HG03139 (cell line): ENCODE measurements at regions not wholly inside any gene's neighbourhood (a gene's known extent, or its start where the extent isn't known, plus 50 kb on each side); places are given as distances from the start of the nearest gene placed in this dataset.

Experiments used
- ATAC-seq: cut with Tn5 transposase; IDR thresholded peaks from one replicate; pipeline ENCODE4 v1.9.1; 2021; ENCODE audit not compliant: unreplicated experiment

DNA sequence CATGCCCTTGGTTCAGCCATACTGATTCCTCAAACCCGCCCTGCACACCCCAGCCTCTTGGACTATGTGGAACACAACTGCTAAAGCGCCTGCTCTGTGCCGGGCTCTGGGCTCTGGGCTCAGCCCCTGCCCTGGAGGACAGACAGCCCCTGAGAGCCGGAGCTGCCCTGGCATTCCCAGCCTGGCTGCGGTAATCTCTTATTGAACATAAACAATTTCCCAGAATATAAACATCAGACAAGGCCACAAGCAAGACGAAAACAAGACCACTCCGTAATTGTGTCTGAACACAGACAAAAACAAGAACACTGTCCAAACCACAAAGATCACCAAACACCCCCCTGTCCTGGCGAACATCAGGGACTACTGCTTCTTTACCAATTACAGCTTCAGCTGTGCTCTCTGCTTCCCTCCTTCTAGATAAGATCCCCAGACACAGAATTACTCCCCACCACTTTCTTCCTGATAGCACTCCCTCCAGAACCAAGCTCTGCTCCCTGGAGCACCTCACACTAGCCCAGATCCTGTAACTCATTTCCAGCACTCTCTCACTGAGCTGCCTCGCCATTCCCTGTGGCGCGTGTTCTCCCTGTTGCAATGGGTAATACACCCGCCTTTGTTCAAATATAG lies 57.1 kb upstream of the TLE3 start:
- ATAC-seq = no peak

DNA sequence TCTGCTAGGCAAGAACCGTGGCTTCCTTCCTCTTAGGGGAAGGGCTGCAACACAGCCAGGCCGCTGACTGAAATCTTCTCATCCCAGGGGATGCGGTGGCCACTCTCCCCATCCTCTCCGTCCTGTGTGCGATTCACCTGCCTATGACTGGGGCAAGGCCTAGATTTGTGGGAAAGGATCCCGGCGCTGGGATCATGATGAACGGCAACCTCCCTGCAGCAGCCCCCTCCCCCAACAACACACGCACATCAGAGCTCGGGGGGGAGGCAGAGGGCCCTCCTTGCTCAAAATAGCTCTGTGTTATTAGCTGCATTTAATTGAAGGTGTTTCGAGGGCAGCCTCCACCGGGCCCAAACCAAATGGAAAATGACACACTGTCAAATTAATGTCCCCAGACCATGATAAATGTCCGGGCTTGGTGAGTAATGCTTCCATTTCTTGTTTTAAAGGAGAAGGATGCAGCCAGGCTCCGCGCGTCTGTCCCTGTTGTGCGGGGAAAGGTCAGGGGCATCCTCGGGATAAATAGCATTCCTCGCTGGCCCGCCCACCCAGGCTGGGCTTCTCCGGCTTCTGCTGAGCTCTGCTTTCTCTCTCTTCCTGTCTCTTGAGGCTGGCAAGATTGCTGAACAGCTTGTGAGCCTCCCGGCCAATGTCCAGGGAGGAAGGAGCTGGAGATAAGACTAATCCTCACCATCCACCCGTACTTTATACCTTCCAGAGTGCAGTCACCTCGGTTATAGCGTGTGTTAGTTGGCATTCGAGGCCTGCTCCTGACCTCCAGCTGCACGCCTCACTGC lies 56.4 kb upstream of the TLE3 start:
- no peak for ATAC-seq

DNA sequence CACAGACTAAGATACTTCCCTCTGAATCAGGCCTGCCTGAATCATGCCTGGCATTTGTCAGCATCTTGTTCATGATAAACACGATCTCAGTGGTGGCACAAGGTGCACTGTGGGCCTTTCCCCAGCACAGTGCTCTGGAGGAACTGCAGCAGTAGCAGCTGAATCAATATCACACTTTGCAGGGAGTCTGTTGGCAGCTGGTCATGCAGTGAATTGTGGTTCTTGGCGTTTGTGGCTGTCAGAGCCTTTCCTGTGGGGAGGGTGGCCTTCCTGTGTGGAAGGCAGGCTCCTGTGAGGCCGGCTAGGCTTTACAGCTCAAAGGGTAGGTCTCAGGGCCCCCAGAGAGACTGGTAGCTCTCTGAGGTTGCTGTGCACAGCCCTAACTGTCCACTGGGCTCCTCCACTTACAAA lies 54.4 kb upstream of the TLE3 start:
- ATAC-seq = no peak

DNA sequence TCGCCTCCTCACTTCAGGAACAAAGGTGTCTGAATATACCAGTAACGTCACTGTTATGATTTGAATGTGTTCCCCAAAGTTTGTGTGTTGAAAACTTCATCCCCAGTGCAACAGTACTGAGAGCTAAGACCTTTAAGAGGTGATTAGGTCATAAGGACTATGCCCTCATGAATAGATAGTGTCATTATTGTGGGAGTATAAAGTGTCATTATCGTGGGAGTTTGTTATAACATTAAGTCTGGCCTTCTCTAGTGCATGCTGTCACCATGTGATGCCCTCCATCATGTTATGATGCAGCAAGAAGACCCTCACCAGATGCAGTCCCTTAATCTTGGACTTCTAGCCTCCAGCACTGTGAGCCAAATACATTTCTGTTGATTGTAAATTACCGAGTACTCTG lies 53.7 kb upstream of the TLE3 start:
- ATAC-seq = no peak

DNA sequence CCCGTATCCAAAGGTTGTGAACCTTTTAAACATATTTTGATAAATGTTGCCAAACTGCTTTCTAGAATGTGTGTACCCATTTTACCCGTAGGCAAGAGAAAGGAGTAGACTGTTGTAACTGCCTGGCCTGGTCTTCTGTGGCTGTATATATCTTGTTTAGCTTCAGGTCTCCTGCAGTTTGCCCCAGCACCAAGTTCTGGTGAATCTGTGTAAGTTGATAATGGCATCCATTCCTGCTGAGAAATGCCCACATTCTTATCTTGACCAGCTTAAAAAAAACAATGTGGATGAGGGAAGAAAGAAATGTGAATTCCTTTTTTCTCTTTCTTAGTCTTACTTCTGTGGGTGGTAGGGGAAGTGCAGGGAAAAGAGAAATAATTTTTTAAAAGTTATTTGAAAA lies 53.3 kb upstream of the TLE3 start:
- ATAC-seq = no peak

DNA sequence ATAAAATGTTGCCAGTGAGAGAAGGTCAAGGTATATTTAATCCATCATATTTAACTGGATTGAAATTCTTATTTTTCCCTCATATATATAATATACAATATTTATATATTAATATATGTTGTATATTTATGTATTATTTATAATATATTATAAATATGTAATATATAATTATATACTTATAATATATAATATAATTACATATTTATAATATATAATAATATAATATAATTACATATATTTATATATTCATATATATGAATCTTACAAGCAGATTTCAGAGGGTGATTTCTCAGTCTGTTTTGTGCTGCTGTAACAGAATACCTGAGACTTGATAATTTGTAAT lies 52.7 kb upstream of the TLE3 start:
- ATAC-seq = no peak

DNA sequence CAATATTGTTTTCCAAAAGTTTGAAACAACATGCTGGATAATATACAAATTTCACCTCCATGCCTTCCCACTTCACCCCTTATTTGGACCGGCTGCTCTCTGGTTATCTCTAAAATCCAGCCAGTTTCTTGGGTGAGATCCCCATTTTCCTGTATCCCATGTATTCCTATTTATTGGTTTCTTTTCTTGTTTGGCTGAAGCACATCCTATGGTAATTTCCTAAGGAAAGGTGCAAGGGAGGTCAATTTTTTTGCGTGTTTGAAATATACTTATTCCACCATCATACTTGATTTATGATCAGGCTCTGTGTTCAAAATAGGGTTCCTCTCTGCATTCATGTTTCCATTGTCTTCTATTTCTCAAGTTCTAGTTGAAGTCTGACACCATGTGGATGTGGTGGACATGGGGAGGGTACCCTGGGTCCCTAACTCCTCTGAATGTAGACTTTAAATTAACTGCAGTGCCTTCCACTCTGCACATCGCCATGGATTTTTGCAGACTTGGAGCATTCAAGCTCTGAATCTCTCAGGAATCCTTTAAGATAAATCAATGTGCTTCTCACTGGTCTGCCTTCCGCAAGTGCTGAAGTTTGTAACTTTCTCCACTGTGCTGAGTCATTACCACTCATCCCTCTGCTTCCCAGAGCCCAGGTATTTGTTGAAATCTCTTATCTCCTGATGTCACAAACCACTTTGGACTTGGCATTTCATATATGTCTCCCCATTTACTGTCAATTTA lies 52.1 kb upstream of the TLE3 start:
- no peak for ATAC-seq

DNA sequence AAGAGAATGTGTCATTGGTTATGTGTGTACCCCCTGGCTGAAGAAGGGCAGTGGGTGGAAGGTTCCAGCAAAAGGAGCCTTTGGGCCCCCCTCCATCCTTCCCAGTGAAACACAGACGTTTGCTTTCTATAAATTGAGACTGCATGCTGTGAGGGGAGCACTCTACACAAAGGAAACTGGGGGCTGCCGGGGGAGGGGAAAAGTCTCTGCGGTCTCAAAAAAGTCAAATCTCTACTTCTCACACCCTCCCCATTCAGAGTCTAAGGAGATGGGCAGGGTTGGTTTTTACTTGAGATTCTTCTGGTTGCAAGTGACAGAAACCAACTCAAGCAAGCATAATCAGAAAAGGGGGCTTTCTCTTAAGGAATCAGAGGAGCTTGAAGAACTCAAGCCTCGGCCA lies 50.1 kb upstream of the TLE3 start:
- ATAC-seq = no peak
